ENCODE measurements at regions not wholly inside any gene's neighbourhood (a gene's known extent, or its start where the extent isn't known, plus 50 kb on each side); places are given as distances from the start of the nearest gene placed in this dataset.

DNA sequence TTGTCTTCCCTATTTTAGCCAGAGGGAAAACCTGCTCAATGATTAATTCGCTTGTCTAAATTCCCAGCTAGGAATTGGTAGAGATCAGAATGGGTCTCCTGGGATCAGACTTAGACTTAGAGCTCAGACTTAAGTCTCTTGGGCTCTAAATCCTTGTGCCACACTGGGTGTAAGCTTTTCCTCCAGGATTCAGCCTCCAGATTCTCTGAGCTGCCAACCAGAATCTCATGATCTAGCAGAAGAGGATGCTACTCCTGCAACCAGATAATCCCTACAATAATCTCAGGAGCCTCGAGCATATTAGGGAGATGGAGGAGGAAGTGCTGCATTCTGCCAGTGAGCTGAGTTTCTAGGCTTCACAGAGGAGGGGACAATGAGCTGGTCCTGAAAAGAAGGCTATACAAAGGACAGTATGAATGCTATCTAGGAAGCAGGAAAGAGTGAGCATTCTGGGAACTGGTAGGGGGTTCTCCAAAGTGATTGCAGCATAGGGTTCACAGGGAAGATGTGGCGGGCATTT, 211.6 kb upstream of the SESN3 start:
- Histone ChIP-seq H3K4me2 (ENCODE audit: insufficient read depth, insufficient read length, low read length) (no peak overlapping the region), H3T11ph (ENCODE audit: low read length) (no peak overlapping the region), H3K4me1 (ENCODE audit: insufficient read depth, low read length) (peaks cover 5% of the 10 kb centered on the region), H3K23ac (ENCODE audit: insufficient read length, low read depth, low read length) (no peak overlapping the region), H3K79me1 (ENCODE audit: insufficient read depth, low read depth, low read length, poor library complexity, severe bottlenecking) (no peaks in the 10 kb centered on the region), H3K9ac (ENCODE audit: extremely low read depth, insufficient read length, low read length) (no peak overlapping the region), H2AFZ (ENCODE audit: low read length) (no peak overlapping the region), H4K5ac (ENCODE audit: insufficient read length, low read depth, low read length) (no peak overlapping the region), H3K27me3 (ENCODE audit: insufficient read depth, low read length) (no peaks in the 10 kb centered on the region), H4K8ac (replicated peaks; ENCODE audit: insufficient read length, low read depth, low read length) (no peak overlapping the region), H4K20me1 (ENCODE audit: control insufficient read depth, insufficient read depth, insufficient read length) (no peaks in the 10 kb centered on the region), H3K56ac (ENCODE audit: insufficient read length, low read depth, low read length) (no peak overlapping the region), H3K18ac (ENCODE audit: insufficient read length, low read depth, low read length) (no peak overlapping the region), H2BK120ac (ENCODE audit: low read depth, low read length, poor library complexity, severe bottlenecking) (no peak overlapping the region), H2BK15ac (ENCODE audit: low read depth, low read length) (no peak overlapping the region), H2BK5ac (ENCODE audit: insufficient read length, low read length) (no peak overlapping the region), H3K23me2 (ENCODE audit: insufficient read length, low read depth, low read length, poor library complexity, severe bottlenecking) (no peaks in the 10 kb centered on the region), H3K4ac (ENCODE audit: low read depth, low read length) (no peak overlapping the region), H3K9me3 (ENCODE audit: control insufficient read depth, low read depth, low read length) (no peaks in the 10 kb centered on the region), H3K27ac (ENCODE audit: insufficient read length, low read depth, low read length) (no peak overlapping the region), H2AK5ac (ENCODE audit: insufficient read length, low read length) (no peak overlapping the region), H2BK20ac (ENCODE audit: low read depth, low read length, poor library complexity, severe bottlenecking) (no peak overlapping the region), H4K91ac (ENCODE audit: insufficient read length, low read depth, low read length) (no peak overlapping the region), H2BK12ac (ENCODE audit: insufficient read length, low read depth, low read length) (no peak overlapping the region), H3K79me2 (ENCODE audit: insufficient read depth, low read length) (no peaks in the 10 kb centered on the region), H3K14ac (ENCODE audit: insufficient read depth, low read length) (no peak overlapping the region)
- peaks cover 15 to 16% of the 10 kb centered on the region in 2 experiments for H3K4me1 Mint-ChIP-seq
- no peaks in the 10 kb centered on the region; a peak in 1 of 7 replicates for H3K36me3 Mint-ChIP-seq (ENCODE audit: insufficient read depth in 1 of 3, low read depth in 3 of 3)
- H3K27ac Mint-ChIP-seq = no peak overlapping the region
- TF ChIP-seq, protein P1, sequence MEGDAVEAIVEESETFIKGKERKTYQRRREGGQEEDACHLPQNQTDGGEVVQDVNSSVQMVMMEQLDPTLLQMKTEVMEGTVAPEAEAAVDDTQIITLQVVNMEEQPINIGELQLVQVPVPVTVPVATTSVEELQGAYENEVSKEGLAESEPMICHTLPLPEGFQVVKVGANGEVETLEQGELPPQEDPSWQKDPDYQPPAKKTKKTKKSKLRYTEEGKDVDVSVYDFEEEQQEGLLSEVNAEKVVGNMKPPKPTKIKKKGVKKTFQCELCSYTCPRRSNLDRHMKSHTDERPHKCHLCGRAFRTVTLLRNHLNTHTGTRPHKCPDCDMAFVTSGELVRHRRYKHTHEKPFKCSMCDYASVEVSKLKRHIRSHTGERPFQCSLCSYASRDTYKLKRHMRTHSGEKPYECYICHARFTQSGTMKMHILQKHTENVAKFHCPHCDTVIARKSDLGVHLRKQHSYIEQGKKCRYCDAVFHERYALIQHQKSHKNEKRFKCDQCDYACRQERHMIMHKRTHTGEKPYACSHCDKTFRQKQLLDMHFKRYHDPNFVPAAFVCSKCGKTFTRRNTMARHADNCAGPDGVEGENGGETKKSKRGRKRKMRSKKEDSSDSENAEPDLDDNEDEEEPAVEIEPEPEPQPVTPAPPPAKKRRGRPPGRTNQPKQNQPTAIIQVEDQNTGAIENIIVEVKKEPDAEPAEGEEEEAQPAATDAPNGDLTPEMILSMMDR (conservative IDR thresholded peaks at IDR 0.05) = no peak
- H3K27me3 Mint-ChIP-seq (ENCODE audit: low read depth) = no peaks in the 10 kb centered on the region
- no peaks in the 10 kb centered on the region for H3K9me3 Mint-ChIP-seq
- whole genome bisulfite sequencing (ENCODE audit: extremely low coverage, insufficient read length, low lambda C conversion rate) = no CpG with 5 or more reads among the region's 3 CpGs
- no peak for DNase-seq
- H3K4me3 Mint-ChIP-seq = no peak overlapping the region
